ENCODE measurements at regions not wholly inside any gene's neighbourhood (a gene's known extent, or its start where the extent isn't known, plus 50 kb on each side); places are given as distances from the start of the nearest gene placed in this dataset.

- no peak for DNase-seq
These were observed 150.1 kb upstream of the ARHGAP42 start for GRCh38 chr11:100536979-100537378.

GRCh38 chr11:100543386-100543785, 143.7 kb upstream of the ARHGAP42 start:
- DNase-seq, result no peak

GRCh38 chr11:100545556-100545955, 141.5 kb upstream of the ARHGAP42 start:
- no peak for DNase-seq

GRCh38 chr11:100545970-100546369, 141.1 kb upstream of the ARHGAP42 start:
- no peak for DNase-seq

GRCh38 chr11:100546714-100547113, 140.4 kb upstream of the ARHGAP42 start:
- DNase-seq, result no peak

GRCh38 chr11:100550298-100550697, 136.8 kb upstream of the ARHGAP42 start:
- no peak for DNase-seq

GRCh38 chr11:100550912-100551632, 136.0 kb upstream of the ARHGAP42 start:
- DNase-seq, result no peak

- DNase-seq, result no peak
These were observed 131.2 kb upstream of the ARHGAP42 start for GRCh38 chr11:100555931-100556330.

- no peak for DNase-seq
These were observed 130.3 kb upstream of the ARHGAP42 start for GRCh38 chr11:100556781-100557180.

- no peak for DNase-seq
These were observed 129.1 kb upstream of the ARHGAP42 start for GRCh38 chr11:100557830-100558611.

GRCh38 chr11:100560606-100561005, 126.5 kb upstream of the ARHGAP42 start:
- DNase-seq, result no peak

- no peak for DNase-seq
These were observed 125.8 kb upstream of the ARHGAP42 start for GRCh38 chr11:100561323-100561722.

GRCh38 chr11:100562128-100562527, 125.0 kb upstream of the ARHGAP42 start:
- DNase-seq, result no peak

GRCh38 chr11:100563541-100564280, 123.4 kb upstream of the ARHGAP42 start:
- DNase-seq, result no peak

GRCh38 chr11:100573911-100574513, 113.1 kb upstream of the ARHGAP42 start:
- DNase-seq, result no peak

GRCh38 chr11:100574894-100575769, 112.0 kb upstream of the ARHGAP42 start:
- DNase-seq, result no peak

GRCh38 chr11:100575860-100576717, 111.0 kb upstream of the ARHGAP42 start:
- peak; percentile 38 for DNase-seq

GRCh38 chr11:100576718-100577021, 110.4 kb upstream of the ARHGAP42 start:
- DNase-seq, result no peak

GRCh38 chr11:100578831-100579311, 108.2 kb upstream of the ARHGAP42 start:
- DNase-seq, result no peak

GRCh38 chr11:100581318-100581717, 105.8 kb upstream of the ARHGAP42 start:
- DNase-seq, result peak; percentile 17
